HL-60 (cell line): ENCODE measurements at regions not wholly inside any gene's neighbourhood (a gene's known extent, or its start where the extent isn't known, plus 50 kb on each side); places are given as distances from the start of the nearest gene placed in this dataset.
"Not testable (repeated sequence)": the region's sequence is repeated elsewhere in the genome, so short reads cannot be mapped to it uniquely, and the experiment has no call there.

Experiments used
- DNase-seq, 2 experiments: peaks; one replicate each; pipeline ENCODE4 v3.0.0-alpha.2; 2010 to 2020; ENCODE audit warnings: low read depth in 1 of 2, low spot score in 1 of 2
- H3K27ac ChIP-seq: fragments of 250-450 bp; sonication (Bioruptor Pico); replicated peaks from 2 replicates; pipeline ENCODE4 v1.5.1; 2020; ENCODE audit warnings: mild to moderate bottlenecking, moderate library complexity
- H3K27me3 ChIP-seq: fragments of 250-450 bp; sonication (Bioruptor Pico); 2 replicates; pipeline ENCODE4 v1.5.1; 2021; ENCODE audit warnings: mild to moderate bottlenecking, moderate library complexity; ENCODE audit not compliant: insufficient read depth, poor library complexity, severe bottlenecking
- H3K4me3 ChIP-seq: replicated peaks from 2 replicates; pipeline ENCODE4 v1.5.1; 2011; ENCODE audit warnings: mild to moderate bottlenecking, control low read depth, low read length; ENCODE audit not compliant: insufficient read depth
- GABPA ChIP-seq: IDR thresholded peaks from 2 replicates; pipeline ENCODE4 v1.6.1; 2012; ENCODE audit warnings: low read depth
- POLR2AphosphoS5 ChIP-seq: IDR thresholded peaks from 2 replicates; pipeline ENCODE4 v1.6.1; 2012; ENCODE audit warnings: low read depth
- SPI1 ChIP-seq: IDR thresholded peaks from 2 replicates; pipeline ENCODE4 v1.6.1; 2012; ENCODE audit warnings: low read depth, mild to moderate bottlenecking, borderline replicate concordance
- TF ChIP-seq, protein P1 (sequence below): IDR thresholded peaks from 2 replicates; pipeline ENCODE4 v1.6.1; 2012; ENCODE audit warnings: low read depth; ENCODE audit not compliant: insufficient replicate concordance
- TF ChIP-seq, protein P2 (sequence below): IDR thresholded peaks from one replicate; pipeline ENCODE4 v1.5.1; 2011; ENCODE audit warnings: low read length, control low read depth, inconsistent platforms; ENCODE audit not compliant: insufficient read depth

DNA sequence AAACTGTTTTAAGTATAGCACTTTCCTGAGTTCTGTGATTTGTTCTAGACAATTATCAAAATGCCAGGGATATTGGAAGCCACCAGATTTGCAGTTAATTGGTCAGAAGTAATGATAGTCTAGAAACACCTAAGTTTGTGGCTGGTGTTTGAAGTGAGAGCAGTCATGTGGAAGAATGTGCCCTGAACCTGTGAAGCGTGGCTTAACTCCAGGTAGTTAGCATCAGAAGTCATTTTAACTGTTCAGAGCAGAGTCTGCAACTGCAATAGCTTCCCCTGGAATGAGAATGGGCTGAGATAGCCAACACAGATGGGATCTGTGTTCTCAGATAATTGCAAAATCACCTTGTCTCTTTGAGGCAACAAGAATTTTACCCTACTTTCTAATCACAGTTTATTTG is 255.1 kb upstream of the GK2 start:
- H3K27me3 ChIP-seq = no peaks in the 10 kb centered on the region
- TF ChIP-seq GABPA = no peak
- TF ChIP-seq, protein P1, sequence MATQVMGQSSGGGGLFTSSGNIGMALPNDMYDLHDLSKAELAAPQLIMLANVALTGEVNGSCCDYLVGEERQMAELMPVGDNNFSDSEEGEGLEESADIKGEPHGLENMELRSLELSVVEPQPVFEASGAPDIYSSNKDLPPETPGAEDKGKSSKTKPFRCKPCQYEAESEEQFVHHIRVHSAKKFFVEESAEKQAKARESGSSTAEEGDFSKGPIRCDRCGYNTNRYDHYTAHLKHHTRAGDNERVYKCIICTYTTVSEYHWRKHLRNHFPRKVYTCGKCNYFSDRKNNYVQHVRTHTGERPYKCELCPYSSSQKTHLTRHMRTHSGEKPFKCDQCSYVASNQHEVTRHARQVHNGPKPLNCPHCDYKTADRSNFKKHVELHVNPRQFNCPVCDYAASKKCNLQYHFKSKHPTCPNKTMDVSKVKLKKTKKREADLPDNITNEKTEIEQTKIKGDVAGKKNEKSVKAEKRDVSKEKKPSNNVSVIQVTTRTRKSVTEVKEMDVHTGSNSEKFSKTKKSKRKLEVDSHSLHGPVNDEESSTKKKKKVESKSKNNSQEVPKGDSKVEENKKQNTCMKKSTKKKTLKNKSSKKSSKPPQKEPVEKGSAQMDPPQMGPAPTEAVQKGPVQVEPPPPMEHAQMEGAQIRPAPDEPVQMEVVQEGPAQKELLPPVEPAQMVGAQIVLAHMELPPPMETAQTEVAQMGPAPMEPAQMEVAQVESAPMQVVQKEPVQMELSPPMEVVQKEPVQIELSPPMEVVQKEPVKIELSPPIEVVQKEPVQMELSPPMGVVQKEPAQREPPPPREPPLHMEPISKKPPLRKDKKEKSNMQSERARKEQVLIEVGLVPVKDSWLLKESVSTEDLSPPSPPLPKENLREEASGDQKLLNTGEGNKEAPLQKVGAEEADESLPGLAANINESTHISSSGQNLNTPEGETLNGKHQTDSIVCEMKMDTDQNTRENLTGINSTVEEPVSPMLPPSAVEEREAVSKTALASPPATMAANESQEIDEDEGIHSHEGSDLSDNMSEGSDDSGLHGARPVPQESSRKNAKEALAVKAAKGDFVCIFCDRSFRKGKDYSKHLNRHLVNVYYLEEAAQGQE = no peak
- TF ChIP-seq SPI1 = no peak
- TF ChIP-seq, protein P2, sequence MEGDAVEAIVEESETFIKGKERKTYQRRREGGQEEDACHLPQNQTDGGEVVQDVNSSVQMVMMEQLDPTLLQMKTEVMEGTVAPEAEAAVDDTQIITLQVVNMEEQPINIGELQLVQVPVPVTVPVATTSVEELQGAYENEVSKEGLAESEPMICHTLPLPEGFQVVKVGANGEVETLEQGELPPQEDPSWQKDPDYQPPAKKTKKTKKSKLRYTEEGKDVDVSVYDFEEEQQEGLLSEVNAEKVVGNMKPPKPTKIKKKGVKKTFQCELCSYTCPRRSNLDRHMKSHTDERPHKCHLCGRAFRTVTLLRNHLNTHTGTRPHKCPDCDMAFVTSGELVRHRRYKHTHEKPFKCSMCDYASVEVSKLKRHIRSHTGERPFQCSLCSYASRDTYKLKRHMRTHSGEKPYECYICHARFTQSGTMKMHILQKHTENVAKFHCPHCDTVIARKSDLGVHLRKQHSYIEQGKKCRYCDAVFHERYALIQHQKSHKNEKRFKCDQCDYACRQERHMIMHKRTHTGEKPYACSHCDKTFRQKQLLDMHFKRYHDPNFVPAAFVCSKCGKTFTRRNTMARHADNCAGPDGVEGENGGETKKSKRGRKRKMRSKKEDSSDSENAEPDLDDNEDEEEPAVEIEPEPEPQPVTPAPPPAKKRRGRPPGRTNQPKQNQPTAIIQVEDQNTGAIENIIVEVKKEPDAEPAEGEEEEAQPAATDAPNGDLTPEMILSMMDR = no peak
- TF ChIP-seq POLR2AphosphoS5 = no peak

DNA sequence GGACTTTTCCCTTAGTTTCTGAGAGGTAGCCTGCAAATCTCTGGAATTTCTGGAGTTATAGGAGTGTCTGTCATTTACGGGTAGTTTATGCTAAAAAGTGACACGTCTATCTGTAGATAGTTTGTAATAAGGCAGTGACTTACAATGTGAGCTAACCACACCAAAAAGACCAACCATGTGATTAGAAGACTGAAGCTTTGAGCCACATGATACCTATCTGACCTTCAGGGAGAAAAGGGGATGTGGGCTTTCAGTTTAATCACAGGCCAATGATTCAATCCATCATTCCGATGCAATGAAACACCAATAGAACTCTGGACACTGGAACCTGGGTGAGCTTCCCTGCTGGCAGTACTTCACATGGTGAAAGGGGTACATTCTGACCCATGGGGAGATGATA is 254.6 kb upstream of the GK2 start:
- TF ChIP-seq, protein P1 = no peak
- TF ChIP-seq SPI1 (no peak), POLR2AphosphoS5 (no peak), GABPA (no peak)
- TF ChIP-seq, protein P2 = no peak
- H3K27me3 ChIP-seq = no peaks in the 10 kb centered on the region
- H3K4me3 ChIP-seq = no peak overlapping the region
- DNase-seq = no peak
- no peak overlapping the region for H3K27ac ChIP-seq

More for the DNA sequence above, 255.1 kb upstream of the GK2 start:
- H3K4me3 ChIP-seq = no peak overlapping the region
- DNase-seq = no peak
- no peak overlapping the region for H3K27ac ChIP-seq

DNA sequence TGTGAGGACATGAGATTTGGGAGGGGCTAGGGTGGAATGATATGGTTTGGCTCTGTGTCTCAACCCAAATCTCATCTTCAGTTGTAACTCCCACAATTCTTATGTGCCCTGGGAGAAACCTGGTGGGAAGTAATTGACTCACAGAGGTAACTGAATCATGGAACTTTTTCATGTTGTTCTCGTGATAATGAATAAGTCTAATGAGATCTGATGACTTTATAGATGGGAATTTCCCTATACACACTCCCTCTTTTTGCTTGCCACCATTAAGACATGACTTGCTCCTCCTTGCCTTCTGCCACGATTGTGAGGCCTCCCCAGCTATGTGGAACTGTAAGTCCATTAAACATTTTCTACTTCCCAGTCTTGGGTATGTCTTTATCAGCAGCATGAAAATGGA is 253.2 kb upstream of the GK2 start:
- no peak for DNase-seq
- TF ChIP-seq POLR2AphosphoS5 (no peak), SPI1 (no peak), GABPA (no peak)
- TF ChIP-seq, protein P1 = no peak
- TF ChIP-seq, protein P2 = no peak
- no peak overlapping the region for H3K4me3 ChIP-seq

DNA sequence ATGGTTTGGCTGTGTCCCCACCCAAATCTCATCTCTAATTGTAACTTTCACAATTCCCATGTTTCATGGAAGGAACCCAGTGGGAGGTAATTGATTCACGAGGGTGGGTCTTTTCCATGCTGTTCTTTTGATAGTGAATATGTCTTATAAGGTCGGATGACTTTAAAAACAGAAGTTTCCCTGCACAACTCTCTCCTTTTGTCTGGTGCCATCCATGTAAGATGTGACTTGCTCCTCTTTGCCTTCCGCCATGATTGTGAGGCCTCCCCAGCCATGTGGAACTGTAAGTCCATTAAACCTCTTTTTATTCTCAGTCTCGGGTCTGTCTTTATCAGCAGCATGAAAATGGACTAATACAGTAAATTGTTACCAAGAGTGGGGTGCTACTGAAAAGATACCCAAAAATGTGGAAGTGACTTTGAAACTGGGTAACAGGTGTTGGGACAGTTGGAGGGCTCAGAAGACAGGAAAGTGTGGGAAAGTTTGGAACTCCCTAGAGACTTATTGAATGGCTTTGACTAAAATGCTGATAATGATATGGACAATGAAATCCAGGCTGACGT is 251.4 kb upstream of the GK2 start:
- not testable (repeated sequence) for H3K4me3 ChIP-seq, H3K27ac ChIP-seq, DNase-seq, H3K27me3 ChIP-seq

More for the DNA sequence above, 253.2 kb upstream of the GK2 start:
- no peak overlapping the region for H3K27ac ChIP-seq
- H3K27me3 ChIP-seq = no peaks in the 10 kb centered on the region
